DOHH2 (cell line): ENCODE measurements at regions not wholly inside any gene's neighbourhood (a gene's known extent, or its start where the extent isn't known, plus 50 kb on each side); places are given as distances from the start of the nearest gene placed in this dataset.

Experiments
- H3F3A ChIP-seq: fragments of 200-600 bp; sonication (generic), shearing (Covaris generic); 2 replicates; pipeline ENCODE4 v1.6.0; 2016; ENCODE audit warnings: antibody characterized with exemption, mild to moderate bottlenecking; ENCODE audit not compliant: control insufficient read depth, insufficient read depth
- H3K27ac ChIP-seq: fragments of 200-600 bp; sonication (generic); 2 replicates; pipeline ENCODE4 v1.5.1; 2014; ENCODE audit warnings: low read depth, mild to moderate bottlenecking, low read length, moderate library complexity
- H3K27me3 ChIP-seq: fragments of 200-600 bp; sonication (generic); 2 replicates; pipeline ENCODE4 v1.6.1; 2014; ENCODE audit warnings: mild to moderate bottlenecking, low read length, mixed read lengths; ENCODE audit not compliant: control insufficient read depth
- H3K36me3 ChIP-seq: fragments of 200-600 bp; sonication (generic); 2 replicates; pipeline ENCODE4 v1.6.1; 2014; ENCODE audit warnings: mild to moderate bottlenecking, low read length, moderate library complexity, mixed read lengths; ENCODE audit not compliant: control insufficient read depth
- H3K4me1 ChIP-seq: fragments of 200-600 bp; sonication (generic); 2 replicates; pipeline ENCODE4 v1.6.1; 2014; ENCODE audit warnings: mild to moderate bottlenecking, low read length, mixed read lengths; ENCODE audit not compliant: control insufficient read depth
- H3K4me2 ChIP-seq: fragments of 200-600 bp; sonication (generic); 2 replicates; pipeline ENCODE4 v1.6.0; 2014; ENCODE audit warnings: mild to moderate bottlenecking, low read length, moderate library complexity
- H3K4me3 ChIP-seq: fragments of 200-600 bp; sonication (generic); 2 replicates; pipeline ENCODE4 v1.5.1; 2014; ENCODE audit warnings: mild to moderate bottlenecking, low read length, mixed read lengths
- H3K79me2 ChIP-seq: fragments of 200-600 bp; sonication (generic); 2 replicates; pipeline ENCODE4 v1.6.1; 2014; ENCODE audit warnings: mild to moderate bottlenecking, low read length, mixed read lengths; ENCODE audit not compliant: control insufficient read depth
- H3K9me2 ChIP-seq: fragments of 200-600 bp; sonication (generic); replicated peaks from 2 replicates; pipeline ENCODE4 v1.6.1; 2014; ENCODE audit warnings: mild to moderate bottlenecking, low read length, mixed read lengths; ENCODE audit not compliant: control insufficient read depth
- H3K9me3 ChIP-seq: fragments of 200-600 bp; sonication (generic); 2 replicates; pipeline ENCODE4 v1.6.1; 2014; ENCODE audit warnings: antibody characterized with exemption, low read length, mixed read lengths; ENCODE audit not compliant: control insufficient read depth, insufficient read depth
- H4K20me1 ChIP-seq: fragments of 200-600 bp; sonication (generic); 2 replicates; pipeline ENCODE4 v1.6.0; 2014; ENCODE audit warnings: low read depth, mild to moderate bottlenecking, antibody characterized with exemption, low read length, moderate library complexity; ENCODE audit not compliant: control insufficient read depth, insufficient read depth
- EZH2phosphoT487 ChIP-seq: fragments of 200-600 bp; sonication (generic); IDR thresholded peaks from 2 replicates; pipeline ENCODE4 v1.6.1; 2017; ENCODE audit warnings: borderline replicate concordance, mild to moderate bottlenecking, antibody characterized with exemption, low read length, moderate library complexity, mixed read lengths
- TF ChIP-seq, protein P1 (sequence below): fragments of 200-600 bp; sonication (generic); IDR thresholded peaks from one replicate; pipeline ENCODE4 v1.5.1; 2014; ENCODE audit warnings: antibody characterized with exemption, mild to moderate bottlenecking, low read depth, low read length; ENCODE audit not compliant: poor library complexity, severe bottlenecking

DNA sequence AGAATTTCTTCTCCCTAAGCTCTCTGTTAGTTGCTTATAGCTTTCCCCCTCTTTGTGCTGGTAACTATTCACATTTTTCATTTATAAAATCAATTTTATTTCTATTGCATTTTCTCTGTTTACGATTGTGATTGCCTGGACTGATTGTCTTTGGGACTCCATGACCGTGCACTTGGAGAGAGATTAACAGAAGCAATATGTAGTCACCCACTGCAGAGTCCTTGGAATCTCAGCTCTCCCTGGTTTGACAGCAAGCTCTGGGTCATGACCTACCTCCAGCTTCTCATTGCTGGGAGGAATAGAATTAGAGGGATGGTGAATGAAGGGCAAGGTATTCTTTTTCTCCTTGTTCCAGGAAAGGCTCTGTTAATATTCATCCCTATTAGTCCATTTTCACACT, 398.2 kb downstream of the AACS start:
- Histone ChIP-seq H3K4me2 (no peak overlapping the region), H3F3A (no peaks in the 10 kb centered on the region), H4K20me1 (no peaks in the 10 kb centered on the region), H3K36me3 (no peaks in the 10 kb centered on the region), H3K4me3 (no peak overlapping the region), H3K27me3 (no peaks in the 10 kb centered on the region), H3K9me2 (no peaks in the 10 kb centered on the region), H3K79me2 (no peaks in the 10 kb centered on the region), H3K27ac (no peak overlapping the region), H3K9me3 (peaks cover 8% of the 10 kb centered on the region; the same call in 1 of the 2 replicates), H3K4me1 (peaks cover 17% of the 10 kb centered on the region)
- no peak for TF ChIP-seq EZH2phosphoT487
- TF ChIP-seq, protein P1, sequence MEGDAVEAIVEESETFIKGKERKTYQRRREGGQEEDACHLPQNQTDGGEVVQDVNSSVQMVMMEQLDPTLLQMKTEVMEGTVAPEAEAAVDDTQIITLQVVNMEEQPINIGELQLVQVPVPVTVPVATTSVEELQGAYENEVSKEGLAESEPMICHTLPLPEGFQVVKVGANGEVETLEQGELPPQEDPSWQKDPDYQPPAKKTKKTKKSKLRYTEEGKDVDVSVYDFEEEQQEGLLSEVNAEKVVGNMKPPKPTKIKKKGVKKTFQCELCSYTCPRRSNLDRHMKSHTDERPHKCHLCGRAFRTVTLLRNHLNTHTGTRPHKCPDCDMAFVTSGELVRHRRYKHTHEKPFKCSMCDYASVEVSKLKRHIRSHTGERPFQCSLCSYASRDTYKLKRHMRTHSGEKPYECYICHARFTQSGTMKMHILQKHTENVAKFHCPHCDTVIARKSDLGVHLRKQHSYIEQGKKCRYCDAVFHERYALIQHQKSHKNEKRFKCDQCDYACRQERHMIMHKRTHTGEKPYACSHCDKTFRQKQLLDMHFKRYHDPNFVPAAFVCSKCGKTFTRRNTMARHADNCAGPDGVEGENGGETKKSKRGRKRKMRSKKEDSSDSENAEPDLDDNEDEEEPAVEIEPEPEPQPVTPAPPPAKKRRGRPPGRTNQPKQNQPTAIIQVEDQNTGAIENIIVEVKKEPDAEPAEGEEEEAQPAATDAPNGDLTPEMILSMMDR, result no peak

- Histone ChIP-seq H3F3A (no peaks in the 10 kb centered on the region), H3K79me2 (no peaks in the 10 kb centered on the region), H3K4me3 (no peak overlapping the region), H3K4me2 (no peak overlapping the region), H3K27ac (no peak overlapping the region), H3K9me3 (no peaks in the 10 kb centered on the region), H3K4me1 (peaks cover 17% of the 10 kb centered on the region), H3K9me2 (no peaks in the 10 kb centered on the region), H3K27me3 (no peaks in the 10 kb centered on the region), H4K20me1 (no peaks in the 10 kb centered on the region), H3K36me3 (no peaks in the 10 kb centered on the region)
- no peak for TF ChIP-seq EZH2phosphoT487
- TF ChIP-seq, protein P1, result no peak
Observed at GRCh38 chr12:125467363-125467762, 402.1 kb downstream of the AACS start.

- no peaks in the 10 kb centered on the region for H3K9me3 ChIP-seq
Observed at GRCh38 chr12:125469683-125470082, 404.4 kb downstream of the AACS start.

More at GRCh38 chr12:125469683-125470082, 404.4 kb downstream of the AACS start:
- Histone ChIP-seq H4K20me1 (no peaks in the 10 kb centered on the region), H3F3A (no peaks in the 10 kb centered on the region), H3K27me3 (no peaks in the 10 kb centered on the region), H3K4me2 (no peak overlapping the region), H3K9me2 (no peaks in the 10 kb centered on the region), H3K27ac (no peak overlapping the region), H3K4me1 (peaks cover 3% of the 10 kb centered on the region), H3K79me2 (no peaks in the 10 kb centered on the region), H3K4me3 (no peak overlapping the region), H3K36me3 (no peaks in the 10 kb centered on the region)
- TF ChIP-seq, protein P1, result no peak
- no peak for TF ChIP-seq EZH2phosphoT487
